HepG2 (cell line): ENCODE measurements at regions not wholly inside any gene's neighbourhood (a gene's known extent, or its start where the extent isn't known, plus 50 kb on each side); places are given as distances from the start of the nearest gene placed in this dataset.

ENCODE experiments used
- ATAC-seq: fragments of 200-7000 bp; cut with Tn5 transposase; 3 replicates; pipeline ENCODE4 v1.9.1; 2020; ENCODE audit warnings: mild to moderate bottlenecking, moderate library complexity
- BruUV-seq: library from RNA; stranded (reverse); fragments of 400-500 nt; replicated peaks from 2 replicates; lab custom pipeline; 2021; lab: Mats Ljungman, UMichigan
- CTCF ChIA-PET: fragments of 300-600 bp; formaldehyde crosslinking; extraction: SDS; loops from one replicate; lab custom pipeline; 2021; ENCODE audit warnings: low total read pairs, inconsistent platforms, low intra/inter-chr PET ratio; lab: Yijun Ruan, JAX
- POLR2A ChIA-PET: fragments of 350-600 bp; sonication (Branson Sonifier 250); formaldehyde crosslinking; loops from one replicate; lab custom pipeline; 2020; ENCODE audit warnings: antibody characterized with exemption, inconsistent platforms; lab: Yijun Ruan, JAX
- DNase-seq: peaks from one replicate; pipeline ENCODE4 v3.0.0-alpha.2; 2015; ENCODE audit warnings: low spot score
- FAIRE-seq: peaks from 3 replicates; lab custom pipeline; 2011; peaks lifted over from hg19 to GRCh38; lab: Jason Lieb, UNC
- H2AFZ ChIP-seq: one replicate; pipeline ENCODE4 v1.6.1; 2011; ENCODE audit warnings: low read length, inconsistent platforms
- H3K27ac ChIP-seq: fragments of 300-600 bp; 3 replicates; pipeline ENCODE4 v1.8.0; 2011; ENCODE audit warnings: mixed run types, mild to moderate bottlenecking, mixed read lengths, low read length, inconsistent platforms; ENCODE audit not compliant: insufficient read depth; ENCODE audit errors: extremely low read length
- H3K27me3 ChIP-seq, 2 experiments: fragments of 200-600 bp in 1 of 2; 2 replicates in 1 of 2; 3 replicates in 1 of 2; pipeline versions ENCODE4 v1.6.0 to v1.8.0; 2011; ENCODE audit warnings: low read length in 2 of 2, mild to moderate bottlenecking in 2 of 2, moderate library complexity in 2 of 2, inconsistent platforms in 1 of 2; ENCODE audit not compliant: insufficient read depth in 2 of 2, control insufficient read depth in 1 of 2
- H3K36me3 ChIP-seq, 2 experiments: fragments of 200-600 bp in 1 of 2; replicated peaks in 1 of 2; 2 replicates in 1 of 2; 3 replicates in 1 of 2; pipeline versions ENCODE4 v1.5.1 to v1.8.0; 2011; ENCODE audit warnings: low read length in 2 of 2, inconsistent platforms in 1 of 2; ENCODE audit not compliant: insufficient read depth in 2 of 2, control insufficient read depth in 1 of 2
- H3K4me1 ChIP-seq: 2 replicates; pipeline ENCODE4 v1.5.1; 2012; ENCODE audit warnings: low read length, inconsistent platforms; ENCODE audit not compliant: insufficient read depth
- H3K4me2 ChIP-seq: 2 replicates; pipeline ENCODE4 v1.6.0; 2011; ENCODE audit warnings: low read depth, low read length, inconsistent platforms
- H3K4me3 ChIP-seq, 3 experiments: fragments of 200-600 bp in 1 of 3; sonication (generic), shearing (Covaris generic) in 1 of 3; replicated peaks in 1 of 3; 2 replicates each; pipeline ENCODE4 v1.5.1; 2011 to 2016; ENCODE audit warnings: low read length in 3 of 3, inconsistent platforms in 2 of 3, low read depth in 2 of 3, mild to moderate bottlenecking in 2 of 3, control low read depth in 1 of 3, mixed read lengths in 1 of 3; ENCODE audit not compliant: insufficient read depth in 1 of 3
- H3K79me2 ChIP-seq: one replicate; pipeline ENCODE4 v1.6.1; 2011; ENCODE audit warnings: low read length, inconsistent platforms; ENCODE audit not compliant: insufficient read depth
- H3K9ac ChIP-seq: 2 replicates; pipeline ENCODE4 v1.6.0; 2011; ENCODE audit warnings: mild to moderate bottlenecking, low read depth, low read length, inconsistent platforms; ENCODE audit not compliant: insufficient read depth
- H3K9me3 ChIP-seq: 2 replicates; pipeline ENCODE4 v1.5.1; 2012; ENCODE audit warnings: mild to moderate bottlenecking, low read length
- H4K20me1 ChIP-seq: 2 replicates; pipeline ENCODE4 v1.6.0; 2011; ENCODE audit warnings: inconsistent platforms, mild to moderate bottlenecking, low read length, moderate library complexity; ENCODE audit not compliant: insufficient read depth
- EHMT2 ChIP-seq: fragments of 200-600 bp; sonication (generic); IDR thresholded peaks from 2 replicates; pipeline ENCODE4 v1.7.0; 2017; ENCODE audit warnings: antibody characterized with exemption, low read depth, low read length, borderline replicate concordance
- MAFF ChIP-seq: IDR thresholded peaks from 2 replicates; pipeline ENCODE4 v1.6.1; 2011; ENCODE audit warnings: low read depth, low read length, improper control_type of control experiment
- NFIC ChIP-seq: IDR thresholded peaks from 2 replicates; pipeline ENCODE4 v1.6.1; 2012; ENCODE audit warnings: mild to moderate bottlenecking, low read length, inconsistent platforms
- RNF219 ChIP-seq: sonication (generic); formaldehyde crosslinking; IDR thresholded peaks from 2 replicates; pipeline ENCODE4 v1.5.0; 2020; ENCODE audit warnings: mild to moderate bottlenecking, missing genetic modification reagents
- RXRB ChIP-seq: IDR thresholded peaks from 2 replicates; pipeline ENCODE4 v1.6.1; 2016; ENCODE audit warnings: borderline replicate concordance, missing genetic modification reagents, missing compliant biosample characterization
- TBX2 ChIP-seq: sonication (generic); formaldehyde crosslinking; IDR thresholded peaks from 2 replicates; pipeline ENCODE4 v1.5.0; 2020; ENCODE audit warnings: missing genetic modification reagents, mild to moderate bottlenecking, borderline replicate concordance
- ZNF549 ChIP-seq: sonication (generic); formaldehyde crosslinking; IDR thresholded peaks from 2 replicates; pipeline ENCODE4 v1.5.0; 2020; ENCODE audit warnings: missing genetic modification reagents
- ZNF687 ChIP-seq: sonication (generic); formaldehyde crosslinking; IDR thresholded peaks from 2 replicates; pipeline ENCODE4 v1.5.1; 2020; ENCODE audit warnings: mild to moderate bottlenecking, missing genetic modification reagents, moderate library complexity
- ZNF704 ChIP-seq: sonication (generic); formaldehyde crosslinking; IDR thresholded peaks from 2 replicates; pipeline ENCODE4 v1.8.1; 2023; ENCODE audit warnings: mild to moderate bottlenecking, inconsistent platforms, moderate library complexity, missing genetic modification reagents, borderline replicate concordance
- ZNF772 ChIP-seq: sonication (generic); formaldehyde crosslinking; IDR thresholded peaks from 2 replicates; pipeline ENCODE4 v1.5.0; 2020; ENCODE audit warnings: mild to moderate bottlenecking, missing genetic modification reagents
- ZNF879 ChIP-seq: sonication (generic); formaldehyde crosslinking; IDR thresholded peaks from 2 replicates; pipeline ENCODE4 v1.8.1; 2023; ENCODE audit warnings: missing genetic modification reagents
- ZSCAN12 ChIP-seq: sonication (generic); formaldehyde crosslinking; IDR thresholded peaks from 2 replicates; pipeline ENCODE4 v1.9.0; 2021; ENCODE audit warnings: mild to moderate bottlenecking, missing genetic modification reagents
- in situ Hi-C: cut with HindIII; loops from 2 replicates; pipeline ENCODE4 v1.10.0; 2017; ENCODE audit warnings: low pct_unique_long_range_greater_than_20kb; ENCODE audit not compliant: extremely low pct_ligation_motif_present
- intact Hi-C: fragments of 100-400 bp; cut with micrococcal nuclease; formaldehyde crosslinking; loops from one replicate; pipeline ENCODE4 v1.10.0; 2022; ENCODE audit not compliant: unreplicated experiment

GRCh38 chr12:76706101-76706500, 57.8 kb upstream of the ZDHHC17 start (continued):
- TF ChIP-seq ZNF704 (CRISPR knock-in tag) = no peak

- Histone ChIP-seq H3K79me2 (no peaks in the 10 kb centered on the region), H3K9me3 (no peaks in the 10 kb centered on the region), H3K36me3 (no peaks in the 10 kb centered on the region), H3K9ac (no peak overlapping the region), H3K27ac (no peak overlapping the region), H3K4me2 (no peak overlapping the region), H4K20me1 (no peaks in the 10 kb centered on the region), H3K4me3 (no peak overlapping the region), H3K4me1 (no peaks in the 10 kb centered on the region), H3K27me3 (no peaks in the 10 kb centered on the region), H2AFZ (no peak overlapping the region)
- TF ChIP-seq ZNF772 (CRISPR knock-in tag) (no peak), ZNF687 (no peak), ZNF879 (no peak), ZSCAN12 (CRISPR knock-in tag) (no peak), MAFF (no peak), EHMT2 (no peak), RXRB (CRISPR knock-in tag) (no peak), TBX2 (no peak), ZNF549 (CRISPR knock-in tag) (no peak), RNF219 (CRISPR knock-in tag) (no peak), NFIC (no peak)
- no TSS peak for BruUV-seq
- FAIRE-seq (no peak), ATAC-seq (no peak), DNase-seq (no peak)
- in situ Hi-C loops = no loop called here
- intact Hi-C loops = no loop called here
- ChIA-PET CTCF (no interaction called here), POLR2A (no interaction called here)
Measured at GRCh38 chr12:76706761-76707160, 57.2 kb upstream of the ZDHHC17 start.
